Osteocyte (in vitro differentiated cells): ENCODE measurements at regions not wholly inside any gene's neighbourhood (a gene's known extent, or its start where the extent isn't known, plus 50 kb on each side); places are given as distances from the start of the nearest gene placed in this dataset.

Experiments
- DNase-seq: peaks from one replicate; pipeline ENCODE4 v3.0.0; 2021; ENCODE audit warnings: mixed read lengths; ENCODE audit not compliant: unreplicated experiment; ENCODE audit errors: extremely low spot score
- H3K27ac Mint-ChIP-seq: one replicate; pipeline ENCODE4 v1.8.0; 2021; ENCODE audit warnings: mild to moderate bottlenecking, mixed read lengths; ENCODE audit not compliant: unreplicated experiment
- H3K27me3 Mint-ChIP-seq: one replicate; pipeline ENCODE4 v1.8.0; 2021; ENCODE audit warnings: mixed read lengths; ENCODE audit not compliant: unreplicated experiment
- H3K36me3 Mint-ChIP-seq: one replicate; pipeline ENCODE4 v1.8.0; 2021; ENCODE audit warnings: mixed read lengths; ENCODE audit not compliant: unreplicated experiment
- H3K4me1 Mint-ChIP-seq: one replicate; pipeline ENCODE4 v1.8.0; 2021; ENCODE audit warnings: mixed read lengths; ENCODE audit not compliant: unreplicated experiment
- H3K4me3 Mint-ChIP-seq: one replicate; pipeline ENCODE4 v1.8.0; 2021; ENCODE audit warnings: mild to moderate bottlenecking, moderate library complexity, mixed read lengths; ENCODE audit not compliant: unreplicated experiment
- H3K9me3 Mint-ChIP-seq: one replicate; pipeline ENCODE4 v1.8.0; 2021; ENCODE audit warnings: mixed read lengths; ENCODE audit not compliant: unreplicated experiment
- CTCF ChIP-seq: fragments of 200-600 bp; sonication (generic); IDR thresholded peaks from 2 replicates; pipeline ENCODE4 v1.5.0; 2021; ENCODE audit warnings: antibody characterized with exemption, mild to moderate bottlenecking, moderate library complexity

GRCh38 chr12:86788661-86789060 lies 532.5 kb upstream of the MGAT4C start:
- DNase-seq: no peak
- TF ChIP-seq CTCF: no peak
- Mint-ChIP-seq H3K27me3 (peaks cover 15% of the 10 kb centered on the region), H3K27ac (no peak overlapping the region), H3K36me3 (no peaks in the 10 kb centered on the region), H3K9me3 (no peaks in the 10 kb centered on the region), H3K4me3 (no peak overlapping the region), H3K4me1 (peaks cover 7% of the 10 kb centered on the region)

- peaks cover 2% of the 10 kb centered on the region for H3K36me3 Mint-ChIP-seq
- H3K4me3 Mint-ChIP-seq: no peak overlapping the region
- H3K27ac Mint-ChIP-seq: no peak overlapping the region
- H3K4me1 Mint-ChIP-seq: peaks cover 7% of the 10 kb centered on the region
- peaks cover 12% of the 10 kb centered on the region for H3K27me3 Mint-ChIP-seq
- TF ChIP-seq CTCF: no peak
- H3K9me3 Mint-ChIP-seq: no peaks in the 10 kb centered on the region
- no peak for DNase-seq
Measured at GRCh38 chr12:86787419-86787818, 531.2 kb upstream of the MGAT4C start.

GRCh38 chr12:86777325-86777724 lies 521.1 kb upstream of the MGAT4C start:
- no peaks in the 10 kb centered on the region for H3K36me3 Mint-ChIP-seq
- no peak overlapping the region for H3K4me3 Mint-ChIP-seq
- TF ChIP-seq CTCF: no peak
- peaks cover 2% of the 10 kb centered on the region for H3K27me3 Mint-ChIP-seq
- H3K27ac Mint-ChIP-seq: no peak overlapping the region
- H3K4me1 Mint-ChIP-seq: no peaks in the 10 kb centered on the region
- H3K9me3 Mint-ChIP-seq: no peaks in the 10 kb centered on the region
- DNase-seq: no peak

- TF ChIP-seq CTCF: no peak
- Mint-ChIP-seq H3K27me3 (peaks cover 2% of the 10 kb centered on the region), H3K36me3 (no peaks in the 10 kb centered on the region), H3K4me3 (no peak overlapping the region), H3K9me3 (no peaks in the 10 kb centered on the region), H3K27ac (no peak overlapping the region), H3K4me1 (no peaks in the 10 kb centered on the region)
- DNase-seq: no peak
Measured at GRCh38 chr12:86774841-86775388, 518.7 kb upstream of the MGAT4C start.

- Mint-ChIP-seq H3K4me1 (no peaks in the 10 kb centered on the region), H3K4me3 (no peak overlapping the region), H3K27ac (no peak overlapping the region), H3K36me3 (no peaks in the 10 kb centered on the region), H3K27me3 (peaks cover 2% of the 10 kb centered on the region), H3K9me3 (no peaks in the 10 kb centered on the region)
- no peak for DNase-seq
- no peak for TF ChIP-seq CTCF
Measured at GRCh38 chr12:86772696-86773095, 516.5 kb upstream of the MGAT4C start.
